K562 (cell line): ENCODE measurements at regions not wholly inside any gene's neighbourhood (a gene's known extent, or its start where the extent isn't known, plus 50 kb on each side); places are given as distances from the start of the nearest gene placed in this dataset.

Experiments used
- ATAC-seq: fragments of 200-7000 bp; cut with Tn5 transposase; 3 replicates; pipeline ENCODE4 v1.9.1; 2020; ENCODE audit warnings: moderate library complexity
- BruUV-seq: library from RNA; stranded (reverse); fragments of 400-500 nt; replicated peaks from 2 replicates; lab custom pipeline; 2021; lab: Mats Ljungman, UMichigan
- CTCF ChIA-PET: fragments of 300-600 bp; formaldehyde crosslinking; extraction: SDS; loops from one replicate; lab custom pipeline; 2021; ENCODE audit warnings: low intra/inter-chr PET ratio; lab: Yijun Ruan, JAX
- POLR2A ChIA-PET: fragments of 300-600, 350-650 bp; sonication (Branson Sonifier 250); formaldehyde crosslinking; extraction: SDS; loops from one replicate; lab custom pipeline; 2021; ENCODE audit warnings: antibody characterized with exemption, inconsistent platforms; lab: Yijun Ruan, JAX
- DNase-seq, 4 experiments: peaks; one replicate each; pipeline versions ENCODE4 v3.0.0 to v3.0.0-alpha.2; 2011 to 2018; ENCODE audit warnings: low spot score in 3 of 4, mixed read lengths in 3 of 4; ENCODE audit errors: extremely low read depth in 1 of 4
- FAIRE-seq: peaks from 2 replicates; lab custom pipeline; 2011; peaks lifted over from hg19 to GRCh38; lab: Jason Lieb, UNC
- H2AFZ ChIP-seq: 2 replicates; pipeline ENCODE4 v1.6.0; 2011; ENCODE audit warnings: low read depth, low read length, control low read depth, inconsistent platforms
- H3K27ac ChIP-seq: fragments of 200-600 bp; 3 replicates; pipeline ENCODE4 v1.8.0; 2011; ENCODE audit warnings: low read depth, mild to moderate bottlenecking, control low read depth, inconsistent platforms, low read length, moderate library complexity, mixed read lengths; ENCODE audit errors: extremely low read depth
- H3K27me3 ChIP-seq, 2 experiments: fragments of 300-600 bp in 1 of 2; 2 replicates in 1 of 2; 3 replicates in 1 of 2; pipeline versions ENCODE4 v1.6.0 to v1.8.0; 2011; ENCODE audit warnings: inconsistent platforms in 2 of 2, low read length in 2 of 2, mild to moderate bottlenecking in 1 of 2, mixed read lengths in 1 of 2, moderate library complexity in 1 of 2; ENCODE audit not compliant: control insufficient read depth in 2 of 2, insufficient read depth in 2 of 2
- H3K36me3 ChIP-seq: fragments of 300-600 bp; 3 replicates; pipeline ENCODE4 v1.8.0; 2011; ENCODE audit warnings: mild to moderate bottlenecking, low read length, inconsistent platforms; ENCODE audit not compliant: control insufficient read depth, insufficient read depth
- H3K4me1 ChIP-seq, 2 experiments: fragments of 200-600 bp in 1 of 2; replicated peaks in 1 of 2; 2 replicates in 1 of 2; 3 replicates in 1 of 2; pipeline versions ENCODE4 v1.5.1 to v1.8.0; 2011; ENCODE audit warnings: inconsistent platforms in 2 of 2, low read length in 2 of 2, mild to moderate bottlenecking in 1 of 2, mixed read lengths in 1 of 2, moderate library complexity in 1 of 2; ENCODE audit not compliant: control insufficient read depth in 2 of 2, insufficient read depth in 2 of 2
- H3K4me2 ChIP-seq: 2 replicates; pipeline ENCODE4 v1.6.1; 2011; ENCODE audit warnings: low read length, control low read depth, inconsistent platforms, mixed read lengths; ENCODE audit not compliant: insufficient read depth
- H3K4me3 ChIP-seq: fragments of 200-600 bp; sonication (generic), shearing (Covaris generic); 2 replicates; pipeline ENCODE4 v1.5.1; 2016; ENCODE audit warnings: control low read depth, inconsistent platforms
- H3K79me2 ChIP-seq: fragments of 200-600 bp; 3 replicates; pipeline ENCODE4 v1.8.0; 2011; ENCODE audit warnings: low read length, inconsistent platforms; ENCODE audit not compliant: control insufficient read depth, insufficient read depth
- H3K9ac ChIP-seq, 2 experiments: 2 replicates each; pipeline versions ENCODE4 v1.6.0 to v1.6.1; 2011; ENCODE audit warnings: low read depth in 2 of 2, low read length in 2 of 2, control low read depth in 1 of 2, inconsistent platforms in 1 of 2, mild to moderate bottlenecking in 1 of 2, mixed read lengths in 1 of 2; ENCODE audit not compliant: insufficient read depth in 1 of 2
- H3K9me1 ChIP-seq: one replicate; pipeline ENCODE4 v1.6.0; 2011; ENCODE audit warnings: inconsistent platforms, mild to moderate bottlenecking, low read length, moderate library complexity; ENCODE audit not compliant: control insufficient read depth, insufficient read depth
- H3K9me3 ChIP-seq: replicated peaks from 2 replicates; pipeline ENCODE4 v1.5.1; 2011; ENCODE audit warnings: low read depth, low read length, inconsistent platforms; ENCODE audit not compliant: control insufficient read depth, insufficient read depth
- H4K20me1 ChIP-seq: replicated peaks from 2 replicates; pipeline ENCODE4 v1.6.1; 2011; ENCODE audit warnings: low read length, inconsistent platforms, mixed read lengths; ENCODE audit not compliant: control insufficient read depth, insufficient read depth
- ATF7 ChIP-seq: fragments of 450-650 bp; IDR thresholded peaks from 2 replicates; pipeline ENCODE4 v1.7.1; 2014; ENCODE audit warnings: mild to moderate bottlenecking, moderate library complexity
- CREM ChIP-seq: IDR thresholded peaks from 2 replicates; pipeline ENCODE4 v1.6.1; 2014; ENCODE audit warnings: antibody characterized with exemption, low read depth
- ELK3 ChIP-seq: fragments of 450-650 bp; formaldehyde crosslinking; IDR thresholded peaks from 2 replicates; pipeline ENCODE4 v1.4.0; 2020; ENCODE audit warnings: mild to moderate bottlenecking
- PRMT5 ChIP-seq: sonication (generic); formaldehyde crosslinking; IDR thresholded peaks from 2 replicates; pipeline ENCODE4 v1.5.0; 2020; ENCODE audit warnings: missing genetic modification reagents
- SMC3 ChIP-seq: conservative IDR thresholded peaks from 2 replicates; pipeline ENCODE4 v1.6.1; 2011; ENCODE audit warnings: low read depth, low read length, improper control_type of control experiment; ENCODE audit not compliant: insufficient read depth
- U2AF2 ChIP-seq: fragments of 200-400 bp; formaldehyde crosslinking; optimal IDR thresholded peaks from 2 replicates; pipeline ENCODE3; 2017; ENCODE audit warnings: low read depth, mild to moderate bottlenecking, low read length
- WGBS: fragments of 100-300 bp; shearing (Covaris generic); methylation state at CpG from one replicate; pipeline ENCODE4 v1.1.6; 2016; ENCODE audit warnings: low coverage, mixed read lengths; ENCODE audit not compliant: insufficient coverage; ENCODE audit errors: missing lambda C conversion rate; 5-methylcytosine and 5-hydroxymethylcytosine counted together
- in situ Hi-C: fragments of 300-500 bp; cut with MboI; formaldehyde crosslinking; loops from 4 replicates; pipeline ENCODE4 v1.15.0; 2018; ENCODE audit warnings: inconsistent platforms, mixed read lengths
- intact Hi-C: fragments of 100-400 bp; cut with micrococcal nuclease; formaldehyde crosslinking; loops from 2 replicates; pipeline ENCODE4 v1.14.2; 2022
- TF ChIP-seq, protein P1 (sequence below): fragments of 250-450 bp; sonication (Bioruptor Pico); IDR thresholded peaks from 2 replicates; pipeline ENCODE4 v1.6.1; 2021; ENCODE audit warnings: mild to moderate bottlenecking
- TF ChIP-seq, protein P2 (sequence below), 3 experiments: IDR thresholded peaks in 2 of 3; conservative IDR thresholded peaks in 1 of 3; 2 replicates each; pipeline ENCODE4 v1.5.1; 2011 to 2012; ENCODE audit warnings: low read length in 3 of 3, mild to moderate bottlenecking in 3 of 3, control low read depth in 2 of 3, improper control_type of control experiment in 1 of 3, inconsistent platforms in 1 of 3, low read depth in 1 of 3, mixed read lengths in 1 of 3, moderate library complexity in 1 of 3; ENCODE audit not compliant: insufficient read depth in 2 of 3
- TF ChIP-seq, protein P3 (sequence below), 2 experiments: IDR thresholded peaks; 2 replicates each; pipeline ENCODE4 v1.6.1; 2011; ENCODE audit warnings: borderline replicate concordance in 1 of 2, control low read depth in 1 of 2, low read depth in 1 of 2, low read length in 1 of 2, mild to moderate bottlenecking in 1 of 2, mixed read lengths in 1 of 2, moderate library complexity in 1 of 2; ENCODE audit not compliant: insufficient read depth in 1 of 2, insufficient read length in 1 of 2, poor library complexity in 1 of 2, severe bottlenecking in 1 of 2; ENCODE audit errors: extremely low read depth in 1 of 2

DNA sequence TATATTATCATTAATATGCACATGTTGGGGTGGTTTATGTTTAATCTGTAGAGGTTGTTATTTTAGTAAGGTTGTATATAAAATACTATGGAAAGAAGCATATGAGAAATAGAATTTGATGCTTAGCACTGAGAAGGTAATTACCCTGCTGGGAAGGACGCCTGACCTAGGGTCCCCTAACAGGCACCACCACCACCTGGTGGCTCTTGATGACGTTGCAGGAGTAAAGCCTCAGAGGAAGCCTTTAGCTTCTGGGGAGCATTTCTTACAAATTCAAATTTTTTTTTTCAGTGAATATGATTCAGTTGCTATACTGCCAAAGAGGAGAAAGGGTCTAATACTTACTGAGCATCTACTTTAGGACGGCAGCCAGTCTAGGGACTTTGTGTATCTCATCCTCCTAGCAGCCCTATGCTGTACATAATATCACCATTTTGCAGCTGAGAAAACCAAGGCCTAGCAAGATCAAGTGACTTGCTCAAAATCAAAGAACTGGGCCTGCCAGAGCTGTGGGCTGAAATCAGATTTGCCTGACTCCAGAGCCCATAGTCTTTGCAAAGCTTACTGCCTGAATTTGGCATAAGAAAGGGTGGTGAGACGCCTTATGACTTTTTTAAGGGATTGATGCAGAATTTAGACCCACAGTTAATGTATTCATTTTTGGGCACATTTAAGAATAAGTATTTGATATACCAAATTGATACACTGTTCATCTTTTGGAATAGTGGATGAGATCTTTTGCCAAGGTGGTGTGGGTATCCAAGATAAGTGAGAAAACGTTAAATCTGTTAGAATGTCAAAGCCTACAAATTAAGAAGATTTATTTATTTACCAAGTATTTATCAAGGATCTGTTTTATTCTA, 78.8 kb upstream of the GAREM1 start:
- BruUV-seq: no TSS peak
- Histone ChIP-seq H3K9me3 (no peaks in the 10 kb centered on the region), H3K27ac (no peak overlapping the region), H2AFZ (no peak overlapping the region), H3K9ac (no peak overlapping the region), H3K4me2 (no peak overlapping the region), H3K4me1 (no peaks in the 10 kb centered on the region), H3K36me3 (no peaks in the 10 kb centered on the region), H4K20me1 (no peaks in the 10 kb centered on the region), H3K9me1 (no peaks in the 10 kb centered on the region), H3K27me3 (no peaks in the 10 kb centered on the region), H3K79me2 (no peaks in the 10 kb centered on the region), H3K4me3 (no peak overlapping the region)
- peak; percentile 90 for ATAC-seq
- ChIA-PET POLR2A (no interaction called here), CTCF (interaction anchor here (0.7 to 1.2 kb wide), 4 partner anchors 278 to 394 kb away, joined by 3 to 6 read pairs (median 4); no protein-coding TSS in a partner anchor)
- in situ Hi-C loops: no loop called here
- intact Hi-C loops: loop anchor here (1.0 to 5.0 kb wide), 3 partner anchors 262 to 391 kb away; no protein-coding TSS in a partner anchor
- peak; percentile 42 to 48 (median 46) for DNase-seq
- WGBS: 0% methylated on average over 5 of the region's 5 CpGs
- FAIRE-seq: peak; percentile 54
- TF ChIP-seq U2AF2 (no peak), ELK3 (CRISPR knock-in tag) (no peak), ATF7 (no peak), PRMT5 (CRISPR knock-in tag) (no peak), SMC3 (peak; percentile 44; the same call in 1 of the 2 replicates), CREM (peak; percentile 77)
- TF ChIP-seq, protein P1, sequence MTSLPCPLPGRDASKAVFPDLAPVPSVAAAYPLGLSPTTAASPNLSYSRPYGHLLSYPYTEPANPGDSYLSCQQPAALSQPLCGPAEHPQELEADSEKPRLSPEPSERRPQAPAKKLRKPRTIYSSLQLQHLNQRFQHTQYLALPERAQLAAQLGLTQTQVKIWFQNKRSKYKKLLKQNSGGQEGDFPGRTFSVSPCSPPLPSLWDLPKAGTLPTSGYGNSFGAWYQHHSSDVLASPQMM (CRISPR knock-in tag): no peak
- TF ChIP-seq, protein P2, sequence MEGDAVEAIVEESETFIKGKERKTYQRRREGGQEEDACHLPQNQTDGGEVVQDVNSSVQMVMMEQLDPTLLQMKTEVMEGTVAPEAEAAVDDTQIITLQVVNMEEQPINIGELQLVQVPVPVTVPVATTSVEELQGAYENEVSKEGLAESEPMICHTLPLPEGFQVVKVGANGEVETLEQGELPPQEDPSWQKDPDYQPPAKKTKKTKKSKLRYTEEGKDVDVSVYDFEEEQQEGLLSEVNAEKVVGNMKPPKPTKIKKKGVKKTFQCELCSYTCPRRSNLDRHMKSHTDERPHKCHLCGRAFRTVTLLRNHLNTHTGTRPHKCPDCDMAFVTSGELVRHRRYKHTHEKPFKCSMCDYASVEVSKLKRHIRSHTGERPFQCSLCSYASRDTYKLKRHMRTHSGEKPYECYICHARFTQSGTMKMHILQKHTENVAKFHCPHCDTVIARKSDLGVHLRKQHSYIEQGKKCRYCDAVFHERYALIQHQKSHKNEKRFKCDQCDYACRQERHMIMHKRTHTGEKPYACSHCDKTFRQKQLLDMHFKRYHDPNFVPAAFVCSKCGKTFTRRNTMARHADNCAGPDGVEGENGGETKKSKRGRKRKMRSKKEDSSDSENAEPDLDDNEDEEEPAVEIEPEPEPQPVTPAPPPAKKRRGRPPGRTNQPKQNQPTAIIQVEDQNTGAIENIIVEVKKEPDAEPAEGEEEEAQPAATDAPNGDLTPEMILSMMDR (IDR thresholded peaks at IDR 0.05 in 2 of 3, conservative IDR thresholded peaks at IDR 0.05 in 1 of 3; ENCODE audit: insufficient read depth in 2 of 3, low read depth in 1 of 3, low read length in 3 of 3): peak; percentile 50 to 62 (median 61)
- TF ChIP-seq, protein P3, sequence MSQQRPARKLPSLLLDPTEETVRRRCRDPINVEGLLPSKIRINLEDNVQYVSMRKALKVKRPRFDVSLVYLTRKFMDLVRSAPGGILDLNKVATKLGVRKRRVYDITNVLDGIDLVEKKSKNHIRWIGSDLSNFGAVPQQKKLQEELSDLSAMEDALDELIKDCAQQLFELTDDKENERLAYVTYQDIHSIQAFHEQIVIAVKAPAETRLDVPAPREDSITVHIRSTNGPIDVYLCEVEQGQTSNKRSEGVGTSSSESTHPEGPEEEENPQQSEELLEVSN (IDR thresholded peaks at IDR 0.05; ENCODE audit: borderline replicate concordance in 1 of 2, extremely low read depth in 1 of 2, insufficient read depth in 1 of 2, insufficient read length in 1 of 2, low read depth in 1 of 2, low read length in 1 of 2, poor library complexity in 1 of 2, severe bottlenecking in 1 of 2): no peak
